Fibroblast of skin of left biceps (primary cell): ENCODE measurements at regions not wholly inside any gene's neighbourhood (a gene's known extent, or its start where the extent isn't known, plus 50 kb on each side); places are given as distances from the start of the nearest gene placed in this dataset.

ENCODE experiments used
- DNase-seq, 2 experiments: peaks; one replicate each; pipeline ENCODE4 v3.0.0-alpha.2; 2013; ENCODE audit warnings: low read depth in 2 of 2

DNA sequence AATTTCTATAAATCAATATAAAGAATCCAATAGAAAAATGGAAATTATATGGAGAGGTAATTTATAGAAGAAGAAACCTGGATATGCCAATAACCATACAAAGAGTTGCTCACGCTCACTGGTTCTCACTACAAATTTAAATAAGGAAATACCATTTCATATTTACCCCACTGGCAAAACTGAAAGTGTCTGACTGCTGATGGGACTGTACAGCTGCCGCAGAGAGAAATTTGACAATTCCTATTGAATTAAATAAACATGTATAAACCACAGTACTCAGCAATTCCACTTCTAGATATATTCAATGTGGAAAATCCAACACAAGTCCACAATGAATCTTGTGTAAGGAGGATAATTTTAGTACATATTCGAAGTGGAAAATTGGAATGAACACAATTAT is 830.4 kb upstream of the GRAMD2B start:
- no peak for DNase-seq

DNA sequence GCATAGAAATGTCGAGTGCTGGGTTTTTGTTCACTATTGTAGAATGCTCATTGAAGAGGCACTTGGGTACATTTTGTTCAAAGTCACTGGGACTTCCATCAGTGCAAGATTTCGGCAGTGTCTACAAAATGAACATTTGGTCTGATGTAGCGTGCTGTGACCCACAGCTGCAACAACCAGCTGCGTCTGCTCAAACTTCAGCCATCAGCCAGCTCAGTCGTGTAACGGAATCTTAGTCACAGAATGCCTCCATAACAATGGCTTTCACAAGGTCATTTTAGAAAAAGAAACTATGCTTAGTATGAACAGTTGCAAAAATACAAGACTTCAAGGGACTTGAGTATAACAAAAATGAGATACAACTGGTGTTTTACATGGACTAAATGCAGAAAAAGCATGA is 828.1 kb upstream of the GRAMD2B start:
- no peak for DNase-seq

DNA sequence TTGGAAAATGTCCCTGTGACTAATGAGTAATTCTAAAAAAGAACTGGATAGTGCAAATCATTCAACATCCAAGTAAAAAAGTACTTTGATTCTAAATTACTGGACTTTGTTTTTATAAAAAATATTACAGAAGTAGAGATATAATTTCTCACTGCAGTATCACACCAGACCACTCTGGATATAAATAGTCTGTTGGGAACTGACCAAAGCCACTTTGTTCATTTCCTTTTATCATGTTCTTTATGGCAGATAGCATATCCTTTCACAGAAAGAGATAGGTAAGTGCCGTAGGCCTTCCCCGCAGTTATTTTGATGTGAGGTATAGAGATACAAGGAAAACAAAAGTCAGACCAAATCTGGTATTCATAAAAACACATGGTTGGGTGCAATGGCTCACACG is 827.4 kb upstream of the GRAMD2B start:
- no peak for DNase-seq

DNA sequence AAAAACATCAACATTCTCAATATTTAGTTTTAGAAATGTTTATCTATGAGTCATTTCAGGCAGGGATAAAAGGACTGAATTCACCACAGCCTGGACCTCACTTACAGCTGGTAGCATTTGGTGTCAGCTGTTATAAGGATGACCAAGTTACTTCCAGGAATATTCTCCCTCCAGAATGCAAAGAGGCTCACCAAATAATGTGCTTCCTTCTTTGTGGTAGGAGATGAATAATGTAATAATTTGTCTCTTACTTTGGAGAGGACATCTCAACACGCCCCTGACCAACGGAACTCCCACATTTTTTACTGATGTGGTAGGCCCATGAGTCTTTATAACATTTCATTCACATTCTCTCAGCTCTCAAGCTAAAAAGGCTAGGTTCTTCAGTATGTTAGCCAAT is 825.9 kb upstream of the GRAMD2B start:
- peak; percentile 18 to 20 for DNase-seq

DNA sequence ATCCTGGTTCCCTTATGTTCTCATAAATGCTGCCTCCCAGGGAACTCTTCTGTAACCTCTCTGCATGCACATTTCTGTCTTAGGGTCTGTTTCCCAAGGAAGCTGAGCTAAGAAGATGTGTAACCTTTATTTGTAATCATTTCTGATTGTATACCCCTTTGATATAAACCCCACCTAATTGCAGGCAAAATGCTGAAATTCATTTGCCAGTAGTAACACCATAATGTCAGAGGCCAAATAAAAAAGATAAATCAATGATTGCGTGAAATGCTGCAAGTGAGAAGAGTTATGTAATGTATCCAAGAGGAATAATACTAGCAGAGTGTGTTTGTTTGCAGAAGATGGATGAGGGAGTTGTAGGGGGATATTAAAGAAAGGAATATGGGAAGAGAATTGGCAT is 822.6 kb upstream of the GRAMD2B start:
- DNase-seq: no peak

DNA sequence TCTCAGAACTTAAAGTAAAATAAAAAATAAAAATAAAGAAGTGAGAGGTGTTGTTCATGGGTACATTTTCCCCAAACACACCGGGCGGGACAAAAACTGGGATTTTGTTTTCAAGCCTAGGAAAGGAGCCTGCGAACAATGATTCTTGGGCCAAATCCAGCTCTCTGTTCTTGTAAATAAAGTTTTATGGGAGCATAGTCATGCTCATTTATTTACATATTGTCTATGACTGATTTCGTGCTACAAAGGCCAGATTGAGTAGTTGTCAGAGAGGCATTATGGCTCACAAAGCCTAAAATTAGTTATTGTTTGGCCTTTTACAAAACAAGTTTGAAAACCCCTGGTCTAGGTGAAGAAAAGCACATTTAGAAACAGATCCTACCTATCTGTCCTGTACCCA is 821.0 kb upstream of the GRAMD2B start:
- no peak for DNase-seq

DNA sequence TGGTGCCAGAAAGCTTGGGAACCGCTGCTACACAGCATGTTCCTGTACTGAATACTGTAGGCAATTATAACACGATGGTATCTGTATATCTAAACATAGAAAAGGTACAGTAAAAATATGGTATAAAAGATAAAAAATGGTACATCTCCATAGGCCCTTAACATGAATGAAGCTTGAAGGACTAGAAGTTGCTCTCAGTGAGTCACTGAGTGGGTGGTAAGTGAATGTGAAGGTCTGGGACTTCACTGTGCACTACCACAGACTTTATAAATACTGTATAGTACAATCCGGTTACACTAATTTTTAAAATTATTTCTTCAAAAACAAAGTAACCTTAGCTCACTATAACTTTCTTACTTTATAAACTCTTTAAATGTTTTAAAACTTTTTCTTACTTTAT is 819.9 kb upstream of the GRAMD2B start:
- DNase-seq: no peak

DNA sequence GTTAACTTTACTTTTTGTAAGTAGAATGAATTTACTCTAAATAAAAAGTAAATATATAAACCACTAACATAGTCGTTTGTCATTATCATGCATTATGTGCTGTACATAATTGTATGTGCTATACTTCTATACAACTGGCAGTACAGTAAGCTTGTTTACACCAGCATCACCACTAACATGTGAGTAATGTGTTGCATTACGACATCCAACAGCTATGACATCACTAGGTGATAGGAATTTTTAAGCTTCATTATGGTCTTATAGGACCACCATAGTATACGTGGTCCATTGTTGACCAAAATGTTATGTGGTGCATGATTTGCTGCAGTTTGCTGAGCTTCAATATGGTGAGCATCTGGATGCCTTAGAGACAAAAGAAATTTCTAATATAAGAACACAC is 819.1 kb upstream of the GRAMD2B start:
- no peak for DNase-seq

DNA sequence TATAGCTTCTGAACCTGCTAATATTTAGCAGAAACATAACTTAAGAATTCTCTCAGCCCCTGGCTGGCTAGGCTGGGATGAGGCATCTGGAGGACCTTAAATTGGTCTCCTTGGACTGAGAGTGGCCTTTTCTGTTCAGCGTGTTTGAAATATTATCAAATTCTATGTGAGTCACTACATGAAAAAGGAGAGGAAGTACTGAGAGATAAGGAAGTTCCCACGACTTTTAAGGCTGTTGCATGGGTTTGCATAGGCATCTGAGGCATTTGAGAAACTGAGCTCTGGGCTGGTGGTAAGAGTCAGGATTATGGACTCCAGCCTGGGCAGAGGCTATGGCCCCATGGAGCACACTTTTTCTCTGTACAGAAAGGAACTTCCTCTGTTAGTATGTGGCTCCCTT is 816.2 kb upstream of the GRAMD2B start:
- DNase-seq: no peak

DNA sequence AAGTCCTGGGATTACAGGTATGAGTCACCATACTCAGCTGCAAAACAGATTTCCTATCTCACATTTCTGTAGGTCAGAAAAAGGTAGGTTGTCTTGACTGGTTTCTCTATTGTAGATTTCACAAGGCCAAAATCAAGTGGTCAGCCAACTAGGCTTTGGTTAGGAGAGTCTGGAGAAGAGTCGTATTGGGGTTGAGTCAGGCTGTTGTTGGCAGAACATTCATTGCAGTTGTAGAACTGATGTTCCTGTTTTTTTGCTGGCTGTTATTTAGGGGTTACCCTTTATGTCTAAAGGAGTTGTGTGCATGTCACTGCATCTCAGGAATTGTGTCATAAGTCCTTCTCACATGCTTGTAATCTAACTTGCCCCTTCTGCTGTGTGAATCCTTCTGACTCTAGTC is 814.2 kb upstream of the GRAMD2B start:
- DNase-seq: no peak

DNA sequence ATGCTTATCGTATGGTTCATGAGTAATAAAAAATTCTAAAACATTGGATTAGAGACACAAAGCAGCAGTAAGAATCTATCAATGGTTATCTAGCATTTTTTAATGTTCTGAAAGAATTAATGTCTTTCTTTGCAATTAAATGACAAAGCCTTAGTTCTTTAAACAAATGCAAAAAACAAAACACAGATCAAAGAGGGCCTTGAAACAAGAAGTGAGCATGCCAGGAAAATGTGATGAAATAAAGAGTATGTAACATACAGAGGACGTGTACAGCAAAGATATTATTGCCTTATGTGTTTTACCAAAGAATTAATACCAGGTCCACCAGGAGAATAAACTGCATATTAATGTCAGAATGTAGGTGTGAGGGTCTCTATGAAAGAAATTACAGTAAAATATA is 812.3 kb upstream of the GRAMD2B start:
- DNase-seq: no peak

DNA sequence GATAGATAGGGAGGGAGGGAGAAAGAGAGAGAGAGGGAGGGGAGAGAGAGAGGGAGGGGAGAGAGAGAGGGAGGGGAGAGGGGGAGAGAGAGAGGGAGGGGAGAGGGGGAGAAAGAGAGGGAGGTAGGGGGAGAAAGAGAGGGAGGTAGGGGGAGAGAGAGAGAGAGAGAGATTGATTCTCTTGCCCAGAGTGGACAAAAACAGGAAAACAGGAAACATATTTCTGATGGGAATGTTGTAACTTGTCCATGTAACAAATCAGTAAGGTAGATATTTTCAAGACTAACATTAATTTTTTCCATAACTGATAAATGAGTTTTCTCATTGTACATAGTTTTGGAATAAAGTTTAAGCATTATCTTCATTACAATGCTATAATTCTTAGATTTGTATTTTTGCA is 811.7 kb upstream of the GRAMD2B start:
- DNase-seq: no peak

DNA sequence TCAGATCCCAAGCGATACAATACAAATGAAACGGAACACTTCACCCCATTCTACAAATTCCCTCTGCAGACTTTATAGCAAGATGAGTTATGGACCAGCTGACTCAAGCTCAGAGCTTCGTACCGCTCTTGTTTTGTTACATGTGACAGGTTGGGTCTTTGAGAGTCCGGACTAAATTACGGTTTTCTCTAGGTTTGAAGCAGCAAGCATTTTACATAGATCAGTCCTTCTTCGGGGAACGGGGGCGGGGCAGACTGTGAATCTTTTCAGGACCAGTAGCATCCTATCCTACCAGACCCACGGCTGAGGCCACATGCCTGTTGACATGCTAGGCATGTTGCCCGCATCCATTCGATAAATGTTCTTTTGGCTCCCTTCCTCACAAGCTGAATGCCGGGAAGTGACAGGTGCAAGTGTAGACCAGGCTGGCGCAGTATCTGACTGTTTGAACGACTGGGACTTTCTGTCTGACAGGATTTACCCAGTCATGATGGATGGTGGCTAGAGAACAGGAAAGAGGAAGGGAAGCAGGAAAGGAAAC is 811.0 kb upstream of the GRAMD2B start:
- peak in 1 of 2 experiments; percentile 4 for DNase-seq

DNA sequence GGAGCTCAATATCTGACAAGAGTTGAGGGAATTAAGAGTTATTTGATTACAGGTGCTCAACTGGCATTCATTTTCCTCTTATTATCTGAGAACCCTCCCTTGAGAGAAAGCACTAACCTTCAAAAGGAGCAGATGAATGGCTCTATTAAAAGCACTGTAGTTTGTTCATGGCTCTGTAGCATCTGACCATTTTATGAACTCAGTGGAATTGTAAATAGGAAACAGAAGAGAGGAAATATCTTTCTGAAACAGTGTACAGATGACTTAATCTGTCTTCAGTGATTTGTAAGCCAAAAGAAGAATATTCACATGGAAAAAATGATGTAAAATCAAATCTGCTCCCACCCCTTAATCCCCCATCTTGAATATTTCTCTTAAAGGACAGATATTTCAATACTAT is 810.4 kb upstream of the GRAMD2B start:
- DNase-seq: no peak

DNA sequence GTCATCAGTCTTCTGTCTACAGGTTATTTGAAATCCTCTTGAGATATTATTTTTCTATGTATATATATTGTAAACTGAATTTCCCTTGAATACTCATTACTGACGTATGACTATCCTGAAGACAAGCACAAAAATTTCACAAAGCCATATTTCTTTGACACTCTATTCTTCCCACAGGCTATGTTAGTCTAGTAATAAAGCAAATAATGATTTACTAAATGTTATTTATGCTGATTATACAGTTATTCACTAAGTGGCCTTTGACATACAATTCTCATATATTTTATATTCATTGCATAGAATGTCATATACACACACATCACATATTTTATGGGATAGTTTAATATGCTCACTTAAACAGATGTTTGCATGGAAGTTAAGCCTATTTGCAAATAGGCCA is 793.0 kb upstream of the GRAMD2B start:
- DNase-seq: no peak

DNA sequence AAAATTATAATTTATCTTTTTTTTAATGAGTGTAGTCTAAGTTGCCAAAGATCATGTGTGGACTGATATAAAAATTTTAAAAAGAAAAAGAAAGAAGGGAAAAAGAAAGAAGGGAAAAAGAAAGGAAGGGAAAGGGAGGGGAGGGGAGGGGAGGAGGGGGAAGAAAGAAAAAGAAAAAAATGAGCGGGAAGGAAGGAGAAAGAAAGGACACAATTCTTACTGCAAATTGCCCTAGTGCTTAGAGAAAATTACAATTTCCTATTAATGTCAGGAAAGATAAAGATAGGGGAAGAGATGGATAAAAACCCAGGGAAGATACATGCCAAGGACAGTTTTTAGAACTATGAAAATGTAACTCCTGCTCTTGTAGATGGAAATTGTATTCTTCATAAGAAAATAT is 789.7 kb upstream of the GRAMD2B start:
- DNase-seq: no peak

DNA sequence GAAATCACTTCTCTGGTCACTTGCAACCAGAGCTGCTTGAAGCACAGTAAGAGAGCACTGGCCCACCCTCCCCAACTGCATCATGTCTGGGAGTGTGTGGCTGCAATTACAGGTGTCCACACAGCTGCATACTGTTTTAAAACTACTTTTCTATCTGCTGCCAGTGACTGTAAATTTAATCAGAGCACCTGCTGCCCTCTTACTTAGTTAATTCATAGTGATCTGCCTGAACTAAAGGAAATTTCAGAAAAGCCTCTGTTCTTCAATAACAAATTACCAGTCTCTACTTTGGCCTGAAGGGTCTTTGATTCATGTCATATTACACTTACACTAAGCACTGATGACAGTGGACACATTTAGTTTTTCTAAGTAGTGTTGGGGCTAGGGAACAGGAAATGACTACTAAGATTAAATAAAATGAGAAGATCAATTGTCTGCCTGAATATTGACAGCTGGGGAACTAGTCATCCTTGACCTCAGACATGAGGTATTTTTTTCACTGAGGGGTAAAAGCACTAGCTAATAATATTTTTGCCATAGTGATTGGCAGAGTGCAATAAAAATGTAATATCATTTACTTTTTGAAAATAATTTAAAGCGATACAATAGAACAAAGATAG is 788.9 kb upstream of the GRAMD2B start:
- DNase-seq: no peak

DNA sequence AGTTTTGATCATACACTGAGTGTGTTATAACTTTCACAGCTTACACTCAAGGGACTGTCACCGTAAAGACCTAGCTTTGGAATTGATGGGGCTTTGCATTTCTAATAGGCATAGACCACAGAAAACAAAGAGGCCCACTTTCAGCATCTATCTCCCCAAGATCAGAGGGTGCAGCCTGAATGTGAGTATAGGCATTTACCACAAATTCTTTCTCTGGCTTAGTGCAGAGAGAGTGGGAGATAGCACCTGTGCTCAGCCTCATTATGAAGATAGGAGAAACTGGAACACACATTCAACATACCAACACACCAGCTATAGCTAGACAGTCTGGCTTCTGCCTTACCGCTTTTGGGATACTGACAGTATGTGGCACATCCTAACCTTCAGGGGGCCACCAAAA is 783.4 kb upstream of the GRAMD2B start:
- no peak for DNase-seq

DNA sequence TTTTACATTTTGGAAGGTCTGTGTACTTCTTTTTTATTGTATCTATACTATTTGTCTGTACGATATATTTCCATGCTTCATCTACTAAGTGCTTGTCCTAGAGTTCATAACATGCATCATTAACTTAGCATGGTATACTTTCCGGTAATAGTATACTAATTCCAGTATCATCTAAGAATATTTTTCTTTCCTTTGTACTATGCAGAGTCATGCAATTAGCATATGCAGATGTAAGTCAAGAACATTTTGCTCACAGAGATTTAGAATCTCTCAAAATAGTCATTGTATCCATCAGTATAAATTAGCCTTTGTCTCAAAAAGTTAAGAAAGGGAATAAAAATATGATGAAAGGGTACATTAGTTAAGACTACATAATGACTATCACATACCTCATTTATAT is 770.4 kb upstream of the GRAMD2B start:
- DNase-seq: no peak

DNA sequence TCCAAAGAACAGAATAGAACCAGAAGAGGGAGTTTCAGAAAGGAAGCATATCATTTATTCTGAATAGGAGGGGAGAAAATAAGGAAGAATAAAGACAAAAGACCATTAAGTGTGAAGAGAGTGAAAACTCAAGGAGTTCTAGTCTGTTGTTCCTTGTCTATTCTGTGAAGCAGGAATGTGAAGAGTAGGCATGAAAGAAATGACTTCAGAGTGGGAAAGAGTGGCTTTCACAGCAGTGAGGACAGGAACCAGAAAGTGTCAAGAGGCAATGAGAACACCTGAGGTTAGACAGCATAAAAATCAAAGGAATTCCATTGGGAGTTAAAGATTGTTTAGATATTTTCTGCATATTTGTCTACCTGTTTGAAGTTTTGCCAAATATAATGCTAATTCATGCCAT is 768.8 kb upstream of the GRAMD2B start:
- no peak for DNase-seq

DNA sequence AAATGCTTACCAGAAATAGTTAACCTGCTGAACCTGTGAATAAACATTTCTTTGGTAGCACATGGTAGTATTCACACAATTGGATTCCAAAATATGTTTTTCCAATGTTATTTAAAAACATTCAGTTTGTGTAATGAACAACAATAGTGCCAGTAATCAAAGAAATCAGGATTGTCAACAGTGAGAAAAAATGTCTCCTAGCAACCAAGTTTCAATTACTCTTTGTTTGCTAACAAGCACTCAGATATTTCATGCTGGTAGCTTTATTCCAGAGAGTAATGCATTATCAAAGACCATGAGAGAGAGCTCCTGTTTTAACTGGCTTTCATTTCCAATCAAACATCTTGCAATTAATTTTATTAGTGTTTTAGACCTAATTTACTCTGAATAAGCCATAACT is 768.1 kb upstream of the GRAMD2B start:
- no peak for DNase-seq

DNA sequence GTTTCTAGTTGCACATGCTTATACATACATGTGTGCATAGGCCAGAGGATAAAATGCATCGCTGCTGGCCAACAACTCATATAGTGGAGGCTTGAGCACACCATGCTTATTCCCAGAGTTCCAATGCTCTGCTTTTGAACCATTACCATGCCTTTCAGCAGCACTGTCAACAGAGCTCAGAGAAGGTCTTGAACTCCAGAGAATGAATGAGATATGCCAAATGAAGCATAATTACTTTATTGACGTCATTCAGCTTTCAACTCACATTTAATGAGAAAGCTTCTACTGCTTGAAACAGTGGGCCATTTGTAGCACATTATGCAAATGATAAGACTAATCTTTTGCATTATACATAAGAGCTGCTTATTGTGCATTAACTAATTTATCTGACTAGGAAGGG is 765.3 kb upstream of the GRAMD2B start:
- DNase-seq: no peak

DNA sequence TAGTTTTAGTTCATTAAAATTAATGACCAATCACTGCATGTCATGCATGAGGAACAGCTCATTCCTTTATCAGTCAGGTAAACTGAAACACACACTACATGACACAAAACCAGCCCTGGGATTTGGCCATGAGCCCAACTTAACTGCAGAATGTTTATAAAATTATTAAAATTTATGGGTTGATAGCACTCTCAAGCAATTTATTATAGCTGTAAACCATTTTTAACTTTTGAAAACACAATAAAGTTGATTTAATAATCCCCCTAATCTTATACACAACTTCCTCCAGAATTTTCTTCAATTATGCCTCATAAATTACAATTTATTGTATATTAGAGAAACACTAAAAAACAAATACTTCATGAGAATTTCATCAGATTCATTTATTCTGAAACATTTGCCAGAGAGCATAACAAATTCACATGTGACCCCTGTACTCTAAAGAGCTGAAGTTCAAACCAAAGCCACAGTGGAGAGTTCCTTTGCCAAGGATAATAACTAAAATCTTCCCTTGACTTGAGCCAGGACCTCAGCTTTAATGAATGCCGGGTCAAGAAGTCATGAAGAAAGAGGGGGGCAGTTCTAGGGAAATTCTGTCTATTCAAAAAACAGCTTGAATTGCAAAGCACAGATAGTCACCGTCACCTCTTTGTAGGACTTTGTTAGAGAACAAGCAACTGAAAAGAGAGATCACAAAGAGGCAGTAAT is 763.7 kb upstream of the GRAMD2B start:
- DNase-seq: peak; percentile 6 to 15
